GM12872 (cell line): ENCODE measurements at regions not wholly inside any gene's neighbourhood (a gene's known extent, or its start where the extent isn't known, plus 50 kb on each side); places are given as distances from the start of the nearest gene placed in this dataset.

Source experiments
- TF ChIP-seq, protein P1 (sequence below): IDR thresholded peaks from 3 replicates; pipeline ENCODE4 v1.5.1; 2011; ENCODE audit warnings: low read depth, mild to moderate bottlenecking, low read length, moderate library complexity; ENCODE audit not compliant: insufficient read depth

GRCh38 chr10:62718585-62718984, 85.9 kb upstream of the ADO start:
- TF ChIP-seq, protein P1, sequence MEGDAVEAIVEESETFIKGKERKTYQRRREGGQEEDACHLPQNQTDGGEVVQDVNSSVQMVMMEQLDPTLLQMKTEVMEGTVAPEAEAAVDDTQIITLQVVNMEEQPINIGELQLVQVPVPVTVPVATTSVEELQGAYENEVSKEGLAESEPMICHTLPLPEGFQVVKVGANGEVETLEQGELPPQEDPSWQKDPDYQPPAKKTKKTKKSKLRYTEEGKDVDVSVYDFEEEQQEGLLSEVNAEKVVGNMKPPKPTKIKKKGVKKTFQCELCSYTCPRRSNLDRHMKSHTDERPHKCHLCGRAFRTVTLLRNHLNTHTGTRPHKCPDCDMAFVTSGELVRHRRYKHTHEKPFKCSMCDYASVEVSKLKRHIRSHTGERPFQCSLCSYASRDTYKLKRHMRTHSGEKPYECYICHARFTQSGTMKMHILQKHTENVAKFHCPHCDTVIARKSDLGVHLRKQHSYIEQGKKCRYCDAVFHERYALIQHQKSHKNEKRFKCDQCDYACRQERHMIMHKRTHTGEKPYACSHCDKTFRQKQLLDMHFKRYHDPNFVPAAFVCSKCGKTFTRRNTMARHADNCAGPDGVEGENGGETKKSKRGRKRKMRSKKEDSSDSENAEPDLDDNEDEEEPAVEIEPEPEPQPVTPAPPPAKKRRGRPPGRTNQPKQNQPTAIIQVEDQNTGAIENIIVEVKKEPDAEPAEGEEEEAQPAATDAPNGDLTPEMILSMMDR = no peak

DNA sequence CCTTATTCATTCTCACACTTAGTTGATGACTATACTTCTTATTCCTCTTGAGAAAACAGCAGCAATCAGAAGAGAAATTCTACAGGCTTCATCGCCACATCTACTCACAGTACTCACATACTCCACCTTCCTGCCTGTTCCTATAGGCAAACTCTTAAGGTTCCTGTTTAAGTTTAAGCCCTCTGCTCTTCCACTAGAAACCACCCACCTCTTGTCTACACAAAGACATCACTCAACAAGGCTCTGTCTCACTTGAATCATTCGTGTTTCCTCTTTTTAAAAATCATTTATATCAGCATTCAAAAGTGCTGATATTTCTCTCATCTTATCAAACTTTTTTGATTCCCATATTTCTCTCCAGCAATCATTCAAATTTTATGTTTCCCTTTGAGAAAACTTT, 85.5 kb upstream of the ADO start:
- TF ChIP-seq, protein P1 = no peak

DNA sequence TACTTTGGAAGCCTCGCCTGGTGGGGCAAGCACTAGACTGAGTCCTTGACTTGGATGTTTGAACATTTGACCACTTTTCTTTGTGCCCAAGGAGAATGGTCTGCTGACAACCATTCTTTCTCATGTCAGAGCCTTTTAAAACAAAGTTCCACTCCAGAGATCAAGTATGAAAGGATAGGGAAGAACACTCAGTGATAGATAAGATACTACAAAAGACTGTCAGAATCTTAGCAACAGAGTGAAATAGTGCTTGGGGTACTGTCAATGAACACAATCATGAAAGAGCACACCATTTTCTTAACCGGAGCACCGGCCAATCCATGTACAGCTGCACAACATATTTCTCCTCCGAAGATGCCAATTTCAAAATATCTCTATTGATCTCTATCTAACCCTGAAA, 82.8 kb upstream of the ADO start:
- TF ChIP-seq, protein P1 = no peak

DNA sequence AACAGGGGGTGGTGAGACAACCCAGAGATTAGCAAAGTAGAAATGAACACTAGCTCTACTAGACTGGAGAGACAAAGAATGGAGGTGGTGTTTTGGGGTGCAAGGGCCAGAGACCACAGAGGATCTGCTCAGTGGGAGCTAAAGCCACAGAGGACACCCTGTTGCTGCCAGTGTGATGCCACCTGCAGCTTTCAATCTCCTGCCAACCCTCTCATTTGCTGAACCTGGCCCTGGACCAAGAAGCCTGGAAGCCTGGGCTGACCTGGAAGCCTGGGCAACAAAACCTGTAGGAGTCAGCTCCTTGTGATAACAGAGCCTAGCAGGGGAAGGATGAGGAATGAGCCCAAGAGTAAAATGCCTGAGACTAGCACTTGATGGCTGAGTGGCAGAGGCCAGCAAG, 81.1 kb upstream of the ADO start:
- TF ChIP-seq, protein P1 = no peak

- TF ChIP-seq, protein P1 = no peak
Measured at GRCh38 chr10:62724465-62724864, 80.1 kb upstream of the ADO start.

DNA sequence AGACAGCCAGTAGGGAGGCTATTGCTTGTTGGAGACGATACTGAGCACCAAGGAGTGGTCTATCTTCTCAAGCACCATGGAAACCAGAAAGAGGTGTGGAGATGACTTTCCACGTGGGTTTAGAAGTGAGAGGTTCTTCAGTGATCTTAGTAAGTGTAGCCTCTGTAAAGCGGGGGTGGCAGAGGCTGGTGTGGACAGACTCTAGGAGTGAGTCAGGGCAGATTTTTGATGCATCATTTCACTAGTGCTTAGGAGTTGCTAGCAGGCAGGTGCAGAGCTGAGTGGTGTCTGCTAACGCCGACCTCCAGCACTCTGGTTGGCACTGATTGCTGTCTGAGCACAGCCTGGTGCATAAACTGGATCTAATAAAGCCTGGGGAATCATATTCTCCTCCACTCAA, 78.4 kb upstream of the ADO start:
- TF ChIP-seq, protein P1 = no peak

DNA sequence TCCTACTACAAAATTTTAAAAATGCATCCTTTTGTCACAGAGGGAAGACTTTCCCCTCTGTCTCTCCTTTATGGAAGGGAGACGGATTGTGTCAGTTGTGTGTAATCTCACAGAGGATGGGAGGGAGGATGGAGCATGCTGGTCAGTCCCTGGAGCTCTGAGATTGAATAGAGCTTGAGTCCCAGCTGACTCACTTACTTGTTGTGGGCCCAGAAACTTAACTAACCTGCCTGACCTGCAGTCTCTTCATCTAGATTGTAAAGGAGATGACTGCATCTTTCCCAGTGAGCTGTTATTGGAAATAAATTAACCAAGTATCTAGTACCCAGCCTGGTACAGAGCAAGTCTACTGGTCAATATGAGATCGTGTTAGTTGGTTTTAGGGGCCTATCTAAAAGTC, 77.9 kb upstream of the ADO start:
- TF ChIP-seq, protein P1 = no peak

GRCh38 chr10:62727934-62728333, 76.6 kb upstream of the ADO start:
- TF ChIP-seq, protein P1 = no peak
